DOHH2 (cell line): ENCODE measurements at regions not wholly inside any gene's neighbourhood (a gene's known extent, or its start where the extent isn't known, plus 50 kb on each side); places are given as distances from the start of the nearest gene placed in this dataset.

Experiments used
- H3F3A ChIP-seq: fragments of 200-600 bp; sonication (generic), shearing (Covaris generic); 2 replicates; pipeline ENCODE4 v1.6.0; 2016; ENCODE audit warnings: antibody characterized with exemption, mild to moderate bottlenecking; ENCODE audit not compliant: control insufficient read depth, insufficient read depth
- H3K27ac ChIP-seq: fragments of 200-600 bp; sonication (generic); 2 replicates; pipeline ENCODE4 v1.5.1; 2014; ENCODE audit warnings: low read depth, mild to moderate bottlenecking, low read length, moderate library complexity
- H3K27me3 ChIP-seq: fragments of 200-600 bp; sonication (generic); 2 replicates; pipeline ENCODE4 v1.6.1; 2014; ENCODE audit warnings: mild to moderate bottlenecking, low read length, mixed read lengths; ENCODE audit not compliant: control insufficient read depth
- H3K36me3 ChIP-seq: fragments of 200-600 bp; sonication (generic); 2 replicates; pipeline ENCODE4 v1.6.1; 2014; ENCODE audit warnings: mild to moderate bottlenecking, low read length, moderate library complexity, mixed read lengths; ENCODE audit not compliant: control insufficient read depth
- H3K4me1 ChIP-seq: fragments of 200-600 bp; sonication (generic); 2 replicates; pipeline ENCODE4 v1.6.1; 2014; ENCODE audit warnings: mild to moderate bottlenecking, low read length, mixed read lengths; ENCODE audit not compliant: control insufficient read depth
- H3K4me2 ChIP-seq: fragments of 200-600 bp; sonication (generic); 2 replicates; pipeline ENCODE4 v1.6.0; 2014; ENCODE audit warnings: mild to moderate bottlenecking, low read length, moderate library complexity
- H3K4me3 ChIP-seq: fragments of 200-600 bp; sonication (generic); 2 replicates; pipeline ENCODE4 v1.5.1; 2014; ENCODE audit warnings: mild to moderate bottlenecking, low read length, mixed read lengths
- H3K79me2 ChIP-seq: fragments of 200-600 bp; sonication (generic); 2 replicates; pipeline ENCODE4 v1.6.1; 2014; ENCODE audit warnings: mild to moderate bottlenecking, low read length, mixed read lengths; ENCODE audit not compliant: control insufficient read depth
- H3K9me2 ChIP-seq: fragments of 200-600 bp; sonication (generic); replicated peaks from 2 replicates; pipeline ENCODE4 v1.6.1; 2014; ENCODE audit warnings: mild to moderate bottlenecking, low read length, mixed read lengths; ENCODE audit not compliant: control insufficient read depth
- H3K9me3 ChIP-seq: fragments of 200-600 bp; sonication (generic); 2 replicates; pipeline ENCODE4 v1.6.1; 2014; ENCODE audit warnings: antibody characterized with exemption, low read length, mixed read lengths; ENCODE audit not compliant: control insufficient read depth, insufficient read depth
- H4K20me1 ChIP-seq: fragments of 200-600 bp; sonication (generic); 2 replicates; pipeline ENCODE4 v1.6.0; 2014; ENCODE audit warnings: low read depth, mild to moderate bottlenecking, antibody characterized with exemption, low read length, moderate library complexity; ENCODE audit not compliant: control insufficient read depth, insufficient read depth
- EZH2phosphoT487 ChIP-seq: fragments of 200-600 bp; sonication (generic); IDR thresholded peaks from 2 replicates; pipeline ENCODE4 v1.6.1; 2017; ENCODE audit warnings: borderline replicate concordance, mild to moderate bottlenecking, antibody characterized with exemption, low read length, moderate library complexity, mixed read lengths
- TF ChIP-seq, protein P1 (sequence below): fragments of 200-600 bp; sonication (generic); IDR thresholded peaks from one replicate; pipeline ENCODE4 v1.5.1; 2014; ENCODE audit warnings: antibody characterized with exemption, mild to moderate bottlenecking, low read depth, low read length; ENCODE audit not compliant: poor library complexity, severe bottlenecking

- TF ChIP-seq EZH2phosphoT487, result no peak
- TF ChIP-seq, protein P1, sequence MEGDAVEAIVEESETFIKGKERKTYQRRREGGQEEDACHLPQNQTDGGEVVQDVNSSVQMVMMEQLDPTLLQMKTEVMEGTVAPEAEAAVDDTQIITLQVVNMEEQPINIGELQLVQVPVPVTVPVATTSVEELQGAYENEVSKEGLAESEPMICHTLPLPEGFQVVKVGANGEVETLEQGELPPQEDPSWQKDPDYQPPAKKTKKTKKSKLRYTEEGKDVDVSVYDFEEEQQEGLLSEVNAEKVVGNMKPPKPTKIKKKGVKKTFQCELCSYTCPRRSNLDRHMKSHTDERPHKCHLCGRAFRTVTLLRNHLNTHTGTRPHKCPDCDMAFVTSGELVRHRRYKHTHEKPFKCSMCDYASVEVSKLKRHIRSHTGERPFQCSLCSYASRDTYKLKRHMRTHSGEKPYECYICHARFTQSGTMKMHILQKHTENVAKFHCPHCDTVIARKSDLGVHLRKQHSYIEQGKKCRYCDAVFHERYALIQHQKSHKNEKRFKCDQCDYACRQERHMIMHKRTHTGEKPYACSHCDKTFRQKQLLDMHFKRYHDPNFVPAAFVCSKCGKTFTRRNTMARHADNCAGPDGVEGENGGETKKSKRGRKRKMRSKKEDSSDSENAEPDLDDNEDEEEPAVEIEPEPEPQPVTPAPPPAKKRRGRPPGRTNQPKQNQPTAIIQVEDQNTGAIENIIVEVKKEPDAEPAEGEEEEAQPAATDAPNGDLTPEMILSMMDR, result no peak
- Histone ChIP-seq H3K79me2 (no peaks in the 10 kb centered on the region), H3K4me1 (no peaks in the 10 kb centered on the region), H3K27me3 (no peaks in the 10 kb centered on the region), H3K4me2 (no peak overlapping the region), H3F3A (no peaks in the 10 kb centered on the region), H4K20me1 (no peaks in the 10 kb centered on the region), H3K36me3 (no peaks in the 10 kb centered on the region), H3K4me3 (no peak overlapping the region), H3K27ac (no peak overlapping the region), H3K9me2 (no peaks in the 10 kb centered on the region), H3K9me3 (no peaks in the 10 kb centered on the region)
These were observed 163.5 kb downstream of the TPH2 start for GRCh38 chr12:72102150-72102549.

- TF ChIP-seq, protein P1, result no peak
- no peak for TF ChIP-seq EZH2phosphoT487
- H3K4me3 ChIP-seq, result no peak overlapping the region
These were observed 166.3 kb upstream of the TRHDE start for GRCh38 chr12:72105849-72106248.

DNA sequence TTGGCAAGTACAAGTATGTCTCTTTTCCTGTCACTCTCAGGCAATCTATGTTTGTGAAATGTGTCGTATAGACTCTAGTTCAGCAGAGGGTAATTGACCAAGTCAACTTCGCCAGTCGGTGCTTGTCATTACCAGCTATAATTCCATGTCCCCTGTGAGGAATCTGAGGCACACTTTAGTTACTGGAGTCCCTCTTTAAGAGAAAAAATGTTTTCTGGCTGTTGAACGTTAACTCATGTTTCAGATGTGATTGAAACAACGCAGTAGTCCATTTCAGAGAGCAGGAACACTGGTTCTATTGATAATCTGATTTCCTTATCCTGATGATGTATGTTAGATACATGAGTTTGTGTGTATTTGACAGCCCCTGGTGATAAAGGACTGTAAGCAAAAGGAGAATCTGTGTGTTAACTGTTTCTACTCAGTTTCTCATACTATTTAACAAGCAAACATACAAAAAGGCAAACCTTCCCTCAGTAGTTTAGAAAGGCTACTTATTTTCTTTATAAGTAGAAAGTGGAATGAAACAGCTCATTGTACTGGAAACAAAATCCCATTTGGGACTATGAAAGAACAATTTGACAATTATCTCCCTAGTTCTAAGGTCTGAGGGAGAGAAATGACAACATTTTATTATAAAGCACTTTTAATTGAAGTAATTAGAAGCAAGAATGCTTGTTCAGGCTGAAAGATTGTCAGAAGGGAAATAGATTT is 161.1 kb upstream of the TRHDE start:
- H4K20me1 ChIP-seq, result no peaks in the 10 kb centered on the region
- no peaks in the 10 kb centered on the region for H3K27me3 ChIP-seq
- H3K36me3 ChIP-seq, result no peaks in the 10 kb centered on the region
- H3F3A ChIP-seq, result no peaks in the 10 kb centered on the region
- no peaks in the 10 kb centered on the region for H3K9me2 ChIP-seq
- TF ChIP-seq, protein P1, result no peak
- no peak for TF ChIP-seq EZH2phosphoT487
- H3K27ac ChIP-seq, result no peak overlapping the region
- H3K4me1 ChIP-seq, result no peaks in the 10 kb centered on the region
- H3K4me3 ChIP-seq, result no peak overlapping the region
- H3K9me3 ChIP-seq, result no peaks in the 10 kb centered on the region
- no peak overlapping the region for H3K4me2 ChIP-seq
- no peaks in the 10 kb centered on the region for H3K79me2 ChIP-seq

More at GRCh38 chr12:72105849-72106248, 166.3 kb upstream of the TRHDE start:
- no peaks in the 10 kb centered on the region for H3K36me3 ChIP-seq
- H3K27me3 ChIP-seq, result no peaks in the 10 kb centered on the region
- no peak overlapping the region for H3K27ac ChIP-seq
- no peaks in the 10 kb centered on the region for H3F3A ChIP-seq
- H3K9me3 ChIP-seq, result no peaks in the 10 kb centered on the region
- no peaks in the 10 kb centered on the region for H3K4me1 ChIP-seq
- H3K4me2 ChIP-seq, result no peak overlapping the region
- no peaks in the 10 kb centered on the region for H3K9me2 ChIP-seq
- no peaks in the 10 kb centered on the region for H4K20me1 ChIP-seq
- H3K79me2 ChIP-seq, result no peaks in the 10 kb centered on the region
